ENCODE measurements at regions not wholly inside any gene's neighbourhood (a gene's known extent, or its start where the extent isn't known, plus 50 kb on each side); places are given as distances from the start of the nearest gene placed in this dataset.
"Not testable (repeated sequence)": the region's sequence is repeated elsewhere in the genome, so short reads cannot be mapped to it uniquely, and the experiment has no call there.

- DNase-seq, result no peak
Measured at GRCh38 chr4:38280323-38280706, 320.1 kb downstream of the PTTG2 start.

- no peak for DNase-seq
Measured at GRCh38 chr4:38281371-38282071, 321.3 kb downstream of the PTTG2 start.

GRCh38 chr4:38283724-38284123 lies 323.5 kb downstream of the PTTG2 start:
- DNase-seq, result no peak

- DNase-seq, result no peak
Measured at GRCh38 chr4:38284294-38285030, 324.3 kb downstream of the PTTG2 start.

DNA sequence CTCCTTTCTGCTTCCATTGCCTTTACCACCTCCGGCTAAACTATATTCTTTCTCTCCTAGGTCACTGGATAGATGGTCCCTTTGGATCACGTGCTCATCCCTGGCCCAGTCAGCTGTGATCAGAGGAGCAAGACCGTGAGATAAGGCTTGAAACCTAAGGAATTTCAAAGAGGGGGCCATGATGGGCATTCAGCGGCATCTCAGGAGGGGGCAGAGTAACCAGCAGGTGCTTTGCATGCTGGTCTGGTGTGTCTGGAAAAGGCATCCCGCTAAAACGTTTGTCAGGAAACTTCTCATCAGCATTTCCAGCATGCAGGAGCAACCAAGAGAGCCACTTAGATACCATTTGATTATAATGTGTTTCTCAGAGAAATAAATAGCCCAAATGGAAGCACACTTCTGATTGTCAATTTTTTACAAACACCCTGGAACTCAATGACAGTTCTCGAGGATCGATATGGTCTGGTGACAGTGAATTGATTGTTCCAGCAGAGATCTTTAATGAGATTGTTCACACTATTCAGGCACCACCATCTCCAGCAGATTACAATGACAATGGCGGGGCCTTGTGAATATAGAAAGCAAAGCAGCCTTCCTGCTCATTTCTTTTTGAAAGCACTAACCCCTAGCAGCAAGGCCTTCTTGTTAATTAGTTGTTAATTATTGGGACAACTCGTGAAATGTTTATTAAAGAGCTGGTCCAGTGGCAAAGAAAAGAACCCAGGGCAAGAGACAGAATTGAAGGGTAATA lies 327.1 kb downstream of the PTTG2 start:
- DNase-seq, result no peak

GRCh38 chr4:38289553-38289952 lies 329.4 kb downstream of the PTTG2 start:
- DNase-seq, result no peak

GRCh38 chr4:38290366-38290765 lies 330.2 kb downstream of the PTTG2 start:
- no peak for DNase-seq

DNA sequence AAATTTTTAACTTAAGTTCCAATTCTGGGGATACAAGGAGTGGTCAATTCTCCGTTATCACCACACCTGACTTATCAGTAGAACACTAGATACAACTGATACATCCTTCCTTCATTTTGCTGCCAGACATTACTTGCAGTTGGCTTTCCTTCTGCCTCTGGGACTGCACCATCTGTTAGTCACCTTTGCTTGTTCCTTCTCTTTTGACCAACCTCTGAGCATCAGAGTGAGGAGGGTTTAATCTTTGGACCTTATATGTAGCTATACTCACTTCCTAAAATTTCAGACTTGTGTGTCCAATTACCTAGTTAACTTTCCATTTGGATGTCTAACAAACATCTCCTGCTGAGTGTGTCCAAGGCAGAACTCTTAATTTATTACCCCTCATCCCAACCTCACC lies 330.7 kb downstream of the PTTG2 start:
- no peak for DNase-seq

DNA sequence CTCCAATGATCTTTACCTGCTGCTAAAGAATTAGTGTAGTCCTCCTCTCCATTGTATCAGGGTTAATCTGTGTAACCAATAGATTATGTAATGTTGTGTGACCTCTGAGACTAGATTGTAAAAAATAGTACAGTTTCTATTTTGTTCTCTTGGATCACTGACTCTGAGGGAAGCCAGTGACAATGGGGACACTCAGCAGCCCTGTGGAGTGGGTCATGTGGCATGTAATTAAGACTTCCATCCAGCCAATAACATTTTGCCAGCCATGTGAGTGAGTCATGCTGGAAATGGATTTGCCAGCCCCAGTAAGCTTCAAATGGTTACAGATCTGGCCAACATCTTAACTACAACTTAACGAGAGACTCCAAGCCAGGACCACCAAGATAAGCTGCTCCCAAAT lies 332.3 kb downstream of the PTTG2 start:
- no peak for DNase-seq

- no peak for DNase-seq
Measured at GRCh38 chr4:38294238-38294637, 334.0 kb downstream of the PTTG2 start.

GRCh38 chr4:38297061-38297460 lies 336.9 kb downstream of the PTTG2 start:
- DNase-seq, result no peak

- no peak for DNase-seq
Measured at GRCh38 chr4:38298868-38299713, 338.9 kb downstream of the PTTG2 start.

DNA sequence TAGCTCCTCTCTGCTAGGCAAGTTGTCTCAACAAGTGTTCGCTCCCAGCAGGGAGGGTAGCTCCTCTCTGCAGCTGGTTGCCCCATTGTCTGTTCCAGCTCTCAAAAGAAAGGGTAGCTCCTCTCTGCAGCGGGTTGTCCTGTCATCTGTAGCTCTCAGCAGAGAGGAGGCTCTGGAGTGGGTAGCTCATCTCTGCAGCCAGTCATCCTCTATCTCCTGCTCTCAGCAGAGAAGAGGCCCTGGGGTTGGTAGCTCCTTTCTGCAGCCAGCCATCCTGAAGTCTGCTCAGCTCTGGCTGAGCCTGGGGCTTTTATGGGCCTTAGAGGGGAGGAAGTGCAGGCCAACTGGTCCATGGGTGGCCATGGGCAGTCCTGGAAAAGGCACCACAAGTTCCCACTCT lies 342.7 kb downstream of the PTTG2 start:
- no peak for DNase-seq

- not testable (repeated sequence) for DNase-seq
Measured at GRCh38 chr4:38304460-38304859, 344.3 kb downstream of the PTTG2 start.

GRCh38 chr4:38306482-38307071 lies 346.4 kb downstream of the PTTG2 start:
- no peak for DNase-seq

DNA sequence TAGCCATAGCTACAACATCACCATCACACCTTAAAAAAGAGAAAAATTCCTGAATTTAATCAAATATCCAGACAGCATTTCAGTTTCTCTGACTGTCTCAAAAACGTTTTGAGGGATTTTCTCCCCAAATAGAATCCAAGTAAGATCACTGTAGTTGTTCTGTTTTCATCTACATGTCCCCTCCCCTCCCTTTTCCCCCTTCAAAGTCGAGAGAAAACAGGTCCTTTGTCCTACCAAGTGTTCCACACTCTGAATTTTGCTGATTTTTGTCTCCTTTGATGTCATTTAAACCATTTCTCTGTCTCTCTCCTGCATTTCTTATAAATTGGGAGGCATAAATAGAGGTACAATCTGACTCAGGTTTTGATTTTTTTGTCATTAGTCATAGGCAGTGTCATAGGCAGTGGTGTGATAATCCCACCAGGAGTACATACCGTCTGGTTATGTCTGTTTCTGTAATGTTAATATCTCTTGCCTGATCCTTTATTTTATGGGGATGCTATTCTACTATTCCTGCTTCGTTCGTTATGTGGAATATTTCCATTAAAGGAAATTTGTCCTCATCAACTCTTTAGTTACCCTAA lies 348.6 kb downstream of the PTTG2 start:
- no peak for DNase-seq

DNA sequence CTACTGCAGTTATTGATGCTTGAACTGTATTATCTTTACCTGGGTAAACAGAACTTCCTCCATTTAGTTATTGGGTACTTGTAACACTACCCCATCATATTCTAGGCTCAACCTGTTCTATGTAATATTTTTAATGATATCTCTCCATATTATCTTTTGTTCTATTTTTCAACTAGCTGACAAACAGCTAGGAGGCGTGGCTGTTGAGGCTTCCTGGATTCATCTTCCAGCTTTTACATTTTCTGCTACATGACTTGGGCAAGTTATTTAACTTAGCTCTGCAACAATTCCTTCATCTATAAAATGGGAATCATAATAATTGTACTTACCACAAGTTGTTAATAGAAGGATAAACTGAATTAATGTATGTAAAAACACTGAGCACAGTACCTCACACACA lies 349.3 kb downstream of the PTTG2 start:
- DNase-seq, result no peak

DNA sequence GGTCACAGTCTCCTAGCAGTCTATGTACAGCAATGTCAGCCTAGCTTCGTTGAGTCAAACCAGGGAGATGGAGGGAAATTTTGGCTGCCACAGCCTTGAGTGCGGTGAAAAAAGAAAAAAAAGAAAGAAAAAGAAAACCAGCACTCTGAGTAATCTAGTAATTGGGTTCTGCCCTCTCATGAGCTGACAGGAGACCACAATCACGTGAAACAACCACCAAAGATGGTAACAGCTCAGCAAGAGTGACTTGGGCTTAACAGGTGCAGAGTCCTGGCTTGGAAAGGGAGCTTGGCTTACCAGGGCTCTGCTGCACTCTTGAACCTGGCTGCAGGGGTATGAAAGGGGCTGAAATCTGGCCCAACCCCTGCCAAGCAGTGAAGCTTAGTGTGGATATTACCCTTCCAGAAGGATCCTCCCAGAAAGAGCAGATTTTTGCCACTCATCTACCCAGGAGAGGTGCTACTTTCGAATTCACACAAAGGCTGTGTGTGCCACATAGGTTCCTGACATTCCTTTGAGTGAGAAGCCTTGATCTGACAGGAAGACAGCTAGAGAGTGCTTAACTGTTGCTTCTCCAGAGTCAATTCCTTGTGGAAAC lies 350.3 kb downstream of the PTTG2 start:
- DNase-seq, result no peak

DNA sequence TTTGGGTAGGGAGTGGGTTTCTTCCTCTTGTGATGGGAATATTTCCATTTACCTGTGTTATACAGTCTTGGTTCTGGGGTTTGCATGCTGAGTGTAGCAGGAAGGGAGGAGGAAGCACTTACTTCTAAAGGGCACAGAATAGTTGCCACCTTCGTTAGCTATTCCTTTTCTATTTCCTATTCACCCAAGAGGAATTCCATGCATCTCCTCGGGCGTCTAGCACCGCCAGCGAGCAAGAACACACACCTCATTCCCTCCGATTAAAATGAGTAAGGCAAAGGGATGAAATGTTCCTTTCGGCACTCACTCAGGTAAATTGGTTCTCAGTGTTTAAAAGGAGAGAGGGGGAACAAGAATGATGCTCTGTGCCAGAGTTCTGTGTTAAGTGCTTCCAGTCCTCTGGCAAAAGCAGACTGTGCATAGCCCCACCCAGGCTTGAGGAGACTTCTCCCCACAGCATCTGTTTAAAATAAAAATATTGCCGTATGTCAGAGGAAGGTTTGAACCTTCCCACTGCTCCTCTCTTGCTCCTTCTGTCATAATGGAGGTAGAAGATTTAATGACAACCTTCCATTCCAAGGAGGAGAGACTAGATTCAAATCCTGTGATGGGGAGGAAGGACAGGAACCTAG lies 351.4 kb downstream of the PTTG2 start:
- no peak for DNase-seq

DNA sequence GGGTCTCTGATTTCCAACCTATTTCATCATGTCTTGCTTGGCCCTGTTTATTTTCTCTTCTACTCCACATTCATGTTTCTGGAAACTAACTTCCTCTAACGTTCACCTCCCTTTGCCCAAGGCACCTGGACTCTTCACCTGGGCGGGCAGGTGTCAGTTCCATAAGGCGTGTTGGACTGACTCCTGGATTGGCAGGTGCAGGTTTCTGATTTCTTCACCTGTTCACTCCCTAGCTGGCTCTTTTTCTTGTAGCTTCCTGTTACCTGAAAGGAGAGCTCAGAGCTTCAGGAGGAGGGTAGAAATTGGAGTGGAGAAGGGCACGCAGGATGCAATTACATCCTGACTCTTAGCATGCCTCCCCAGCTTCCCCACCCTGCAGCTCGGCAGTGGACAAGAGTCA lies 350.8 kb upstream of the KLF3 start:
- no peak for DNase-seq

DNA sequence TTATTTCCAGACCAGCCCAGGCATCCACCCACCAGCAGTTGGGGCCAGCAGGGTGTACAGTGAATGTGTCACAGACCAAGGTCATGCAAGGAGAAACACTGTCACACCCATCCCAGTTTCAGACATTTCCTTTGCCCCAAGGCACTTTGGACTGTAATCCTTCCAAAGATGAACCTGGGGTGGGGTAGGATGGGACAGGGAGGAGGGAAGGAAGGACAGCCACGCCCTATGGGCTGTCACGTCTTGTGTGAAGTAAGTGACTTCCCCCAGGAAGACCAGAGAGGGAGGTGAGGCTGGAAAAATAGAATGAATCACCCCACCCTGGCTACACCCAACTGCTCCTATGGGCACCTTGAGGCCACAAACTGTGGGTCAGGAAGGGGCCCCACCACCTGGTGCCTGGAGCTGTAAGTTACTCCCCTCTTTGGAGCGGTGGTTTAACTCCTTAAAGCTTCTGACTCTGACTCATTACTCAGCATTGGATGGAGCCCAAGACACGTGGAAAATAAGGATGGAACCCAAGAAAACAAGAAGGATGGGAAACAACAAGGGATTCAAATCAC lies 349.9 kb upstream of the KLF3 start:
- DNase-seq, result no peak
